ENCODE measurements at regions not wholly inside any gene's neighbourhood (a gene's known extent, or its start where the extent isn't known, plus 50 kb on each side); places are given as distances from the start of the nearest gene placed in this dataset.
"Not testable (repeated sequence)": the region's sequence is repeated elsewhere in the genome, so short reads cannot be mapped to it uniquely, and the experiment has no call there.

DNA sequence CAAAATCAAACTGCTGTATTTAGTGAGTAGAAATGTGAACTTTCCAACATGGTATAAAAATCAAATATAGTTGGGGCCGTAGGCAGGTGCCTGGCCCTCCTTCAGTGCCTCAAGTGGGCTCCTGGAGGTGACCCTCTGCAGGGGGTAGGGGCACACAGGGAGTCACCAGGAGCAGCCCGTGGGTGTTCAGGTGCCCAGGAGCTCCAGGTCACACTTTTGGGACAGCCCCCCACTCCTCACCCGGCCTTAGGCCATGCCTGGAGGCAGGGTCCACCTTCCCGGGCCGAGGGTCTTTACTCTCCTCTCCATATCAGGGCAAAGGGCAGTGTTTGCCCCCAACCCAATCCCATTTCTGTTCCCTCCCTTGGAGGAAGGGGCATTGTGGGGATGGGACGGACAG is 108.0 kb upstream of the MTAP start:
- DNase-seq (ENCODE audit: low read depth in 3 of 3), result no peak

DNA sequence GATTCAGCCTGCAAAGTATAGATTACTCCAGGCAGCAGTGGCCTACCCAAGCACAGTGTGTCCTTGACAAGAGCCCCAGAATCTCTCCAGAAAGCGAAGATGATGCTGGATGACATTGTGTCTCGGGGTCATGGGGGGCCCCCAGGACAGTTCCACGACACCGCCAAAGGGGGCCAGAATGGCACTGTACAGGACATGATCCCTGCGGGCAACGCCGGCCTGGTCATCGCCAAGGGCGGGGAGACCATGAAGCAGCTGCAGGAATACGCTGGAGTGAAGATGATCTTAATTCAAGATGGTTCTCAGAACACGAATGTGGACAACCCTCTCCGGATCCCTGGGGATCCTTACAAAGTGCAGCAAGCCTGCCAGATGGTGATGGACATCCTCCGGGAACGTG is 107.0 kb upstream of the MTAP start:
- no peak for DNase-seq (ENCODE audit: low read depth in 3 of 3)

DNA sequence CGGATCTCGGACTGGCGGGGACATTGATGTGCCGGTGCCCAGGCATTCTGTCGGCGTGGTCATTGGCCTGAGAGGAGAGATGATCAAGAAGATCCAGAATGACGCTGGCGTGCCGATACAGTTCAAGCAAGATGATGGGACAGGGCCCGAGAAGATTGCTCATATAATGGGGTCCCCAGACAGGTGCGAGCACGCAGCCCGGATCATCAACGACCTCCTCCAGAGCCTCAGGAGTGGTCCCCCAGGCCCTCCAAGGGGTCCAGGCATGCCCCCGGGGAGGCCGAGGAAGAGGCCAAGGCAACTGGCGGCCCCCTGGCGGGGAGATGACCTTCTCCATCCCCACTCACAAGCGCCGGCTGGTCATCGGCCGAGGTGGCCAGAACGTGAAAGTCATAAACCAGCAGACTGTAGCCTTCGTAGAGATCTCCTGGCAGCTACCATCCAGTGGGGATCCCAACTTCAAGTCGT is 106.5 kb upstream of the MTAP start:
- no peak for DNase-seq (ENCODE audit: low read depth in 3 of 3)

DNA sequence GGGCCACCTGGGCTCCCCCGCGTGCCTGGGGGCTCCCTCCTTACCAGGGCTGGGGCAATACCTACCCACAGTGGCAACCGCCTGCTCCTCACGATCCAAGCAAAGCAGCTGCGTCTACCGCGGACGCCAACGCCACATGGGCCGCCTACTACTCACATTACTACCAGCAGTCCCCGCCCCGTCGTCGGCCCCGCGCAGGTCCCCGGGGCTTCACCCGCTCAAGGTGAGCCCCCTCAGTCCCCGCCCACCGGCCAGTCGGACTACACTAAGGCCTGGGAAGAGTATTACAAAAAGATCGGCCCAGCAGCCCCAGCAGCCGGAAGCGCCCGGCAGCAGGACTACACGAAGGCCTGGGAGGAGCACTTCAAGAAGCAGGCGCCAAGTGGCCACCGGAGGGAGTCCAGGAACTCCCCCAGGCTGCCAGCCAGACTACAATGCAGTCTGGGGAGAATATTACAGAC is 106.0 kb upstream of the MTAP start:
- DNase-seq (ENCODE audit: low read depth in 3 of 3), result no peak

DNA sequence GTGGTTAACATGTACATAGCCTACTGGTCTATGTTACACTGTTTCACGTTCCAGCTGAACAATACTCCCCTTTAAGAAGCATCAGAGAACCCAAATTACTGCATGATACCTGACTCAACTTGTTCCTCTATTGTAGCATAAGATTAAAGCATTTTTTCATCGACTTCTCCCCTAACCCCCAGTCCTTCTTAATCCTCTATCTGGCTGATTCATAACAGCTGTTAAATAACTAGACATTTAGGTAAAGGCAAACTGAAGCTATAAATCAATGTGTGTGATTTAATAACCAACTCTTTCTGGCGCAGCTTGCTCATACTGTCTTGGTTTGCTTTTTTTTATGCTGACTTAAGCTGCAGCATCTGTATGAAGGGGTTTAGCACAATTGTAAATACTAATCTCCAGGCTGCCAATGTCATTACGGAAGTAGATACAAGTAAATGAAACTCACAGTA is 94.2 kb upstream of the MTAP start:
- no peak for DNase-seq (ENCODE audit: low read depth in 3 of 3)

DNA sequence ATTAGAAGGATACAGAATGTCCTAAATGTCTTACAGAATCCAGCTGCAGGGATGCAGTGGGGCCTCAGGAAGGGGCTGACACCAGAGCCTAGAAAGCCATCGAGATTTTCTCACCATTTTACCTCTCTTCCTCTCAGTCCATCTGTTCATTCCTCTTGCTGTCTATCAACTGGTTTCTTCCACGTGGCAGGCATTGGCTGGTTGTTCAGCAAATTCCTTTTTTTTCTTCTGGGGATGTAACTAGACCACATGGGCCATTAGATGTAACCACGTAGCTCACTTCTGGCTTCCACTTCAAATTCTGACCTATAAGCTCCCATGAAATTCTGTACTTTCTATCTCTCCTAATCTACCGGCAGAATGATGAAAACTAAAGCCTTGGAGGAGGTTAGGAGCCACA is 93.6 kb upstream of the MTAP start:
- no peak for DNase-seq (ENCODE audit: low read depth in 3 of 3)

DNA sequence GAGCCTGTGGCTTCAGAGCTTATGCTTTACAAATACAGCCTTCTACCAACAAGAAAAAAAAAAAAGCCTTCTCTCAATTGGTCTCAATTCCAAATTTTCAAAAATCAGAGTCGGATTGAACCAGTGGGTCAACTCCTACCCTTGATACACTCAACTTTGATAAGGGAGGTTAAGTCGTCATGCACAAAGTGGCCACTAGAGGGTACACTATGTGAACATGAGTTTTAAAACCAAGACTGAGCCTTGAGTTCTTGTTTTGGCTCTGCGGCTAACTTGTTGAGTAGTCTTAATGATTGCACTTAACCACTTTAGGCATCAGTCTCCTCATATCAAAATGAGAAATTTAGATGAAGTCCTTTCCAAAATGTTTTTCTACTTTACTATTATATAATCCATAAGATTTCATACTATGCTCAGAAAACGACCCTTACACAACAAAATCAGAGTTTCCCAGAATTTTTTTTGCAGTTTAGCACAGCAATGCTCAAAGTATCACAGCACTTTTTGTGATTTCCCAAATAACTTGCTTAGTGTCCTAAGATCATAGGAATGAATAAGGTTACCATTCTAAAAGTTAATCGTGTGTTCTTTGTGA is 92.9 kb upstream of the MTAP start:
- DNase-seq (ENCODE audit: low read depth in 3 of 3), result peak; percentile 16 to 58 (median 55)

DNA sequence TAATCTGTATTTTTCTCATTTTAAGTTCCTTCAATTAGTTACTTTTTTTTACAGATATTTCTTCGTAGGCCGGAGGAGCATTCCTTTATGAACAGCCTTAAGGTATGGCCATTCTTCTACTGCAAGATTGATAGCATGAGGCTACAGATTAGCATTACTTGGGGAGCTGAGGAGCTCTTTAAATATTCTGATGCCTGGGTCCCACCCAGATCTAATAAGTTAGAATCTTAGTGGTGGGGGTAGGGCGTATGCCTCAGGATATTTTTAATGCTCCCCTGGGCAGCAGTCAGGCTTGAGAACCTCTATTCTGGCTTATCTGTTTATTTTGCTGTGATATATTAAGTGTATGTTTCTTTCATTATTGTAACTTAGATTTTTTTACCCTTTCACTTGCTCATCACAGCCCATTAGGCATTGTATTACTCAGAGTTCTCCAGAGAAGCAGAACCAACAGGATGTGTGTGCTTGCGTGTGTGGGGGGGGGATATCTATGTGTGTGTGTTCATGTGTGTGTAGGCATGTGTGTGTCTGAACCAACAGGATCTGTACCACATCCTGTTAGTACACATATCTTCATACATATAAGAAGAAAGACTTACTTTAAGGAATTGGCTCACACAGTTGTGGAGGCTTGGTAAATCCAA is 91.8 kb upstream of the MTAP start:
- peak in 1 of 3 donors; percentile 7 for DNase-seq (ENCODE audit: low read depth in 3 of 3)

DNA sequence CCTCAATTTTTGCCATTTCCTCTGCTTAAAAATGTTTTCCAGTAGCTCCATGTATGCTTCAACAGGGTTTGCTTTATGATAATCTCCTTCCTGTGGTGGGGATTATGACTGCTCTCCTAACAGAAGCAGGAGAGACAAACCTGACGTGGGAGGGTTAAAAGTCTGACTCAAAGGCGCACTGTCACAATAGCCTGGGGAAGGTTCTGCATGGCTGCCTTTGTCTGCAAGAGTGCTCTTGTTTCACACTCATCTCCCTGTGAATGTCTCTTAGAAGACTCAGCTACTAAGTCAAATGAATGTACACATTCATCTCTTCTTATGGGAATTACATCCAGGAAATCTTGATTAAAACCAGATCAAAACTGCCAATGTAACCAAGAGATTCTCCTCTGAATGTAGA is 90.9 kb upstream of the MTAP start:
- DNase-seq (ENCODE audit: low read depth in 3 of 3), result peak in 2 of 3 donors; percentile 12 to 16

DNA sequence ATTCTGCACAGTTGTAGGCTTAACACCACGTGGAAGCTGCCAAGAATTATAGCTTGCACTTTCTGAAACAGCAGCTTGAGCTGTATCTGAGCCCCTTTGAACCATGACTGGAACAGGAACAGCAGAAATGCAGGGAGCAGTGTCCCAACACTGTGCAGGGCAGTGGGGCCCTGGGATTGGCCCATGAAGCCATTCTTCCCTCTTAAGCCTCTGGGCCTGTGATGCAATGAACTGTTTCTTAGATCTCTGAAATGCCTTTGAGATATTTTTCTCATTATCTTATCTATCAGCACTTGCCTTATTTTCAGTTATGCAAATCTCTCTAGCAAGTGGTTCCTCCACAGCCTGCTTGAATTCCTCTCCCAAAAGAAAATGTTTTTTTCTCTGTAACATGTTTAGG is 87.0 kb upstream of the MTAP start:
- no peak for DNase-seq (ENCODE audit: low read depth in 3 of 3)

DNA sequence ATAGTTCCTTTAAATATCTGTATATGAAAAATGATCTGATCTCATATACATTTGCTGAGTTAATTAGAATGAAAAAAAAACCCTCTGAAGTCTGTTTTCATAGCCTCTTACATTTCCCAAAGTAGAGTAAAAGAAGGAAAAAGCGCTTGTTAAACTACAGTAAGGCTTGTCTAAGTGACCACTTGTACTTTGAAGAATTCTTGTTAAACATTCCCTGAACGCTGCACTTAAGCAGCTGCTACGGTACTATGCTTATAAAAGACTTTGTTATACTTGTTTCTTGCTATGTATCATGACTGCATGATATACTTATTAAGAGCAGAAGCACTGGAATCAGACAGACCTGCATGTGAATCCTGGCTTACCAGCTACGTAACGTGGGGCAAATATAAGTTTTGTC is 81.7 kb upstream of the MTAP start:
- DNase-seq (ENCODE audit: low read depth in 3 of 3), result no peak

DNA sequence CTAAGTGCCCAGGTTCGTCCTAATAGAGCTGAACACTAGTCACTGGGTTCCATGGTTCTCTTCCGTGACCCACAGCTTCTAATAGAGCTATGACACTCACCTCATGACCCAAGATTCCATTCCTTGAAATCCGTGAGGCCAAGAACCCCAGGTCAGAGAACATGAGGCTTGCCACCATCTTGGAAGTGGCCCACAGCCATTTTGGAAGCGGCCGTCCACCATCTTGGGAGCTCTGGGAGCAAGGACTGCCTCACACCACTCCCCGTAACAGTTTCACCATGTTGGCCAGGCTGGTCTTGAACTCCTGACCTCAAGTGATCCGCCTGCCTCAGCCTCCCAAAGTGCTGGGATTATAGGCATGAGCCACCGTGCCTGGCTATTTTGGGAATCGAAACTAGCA is 75.0 kb upstream of the MTAP start:
- DNase-seq (ENCODE audit: low read depth in 3 of 3), result not testable (repeated sequence)

DNA sequence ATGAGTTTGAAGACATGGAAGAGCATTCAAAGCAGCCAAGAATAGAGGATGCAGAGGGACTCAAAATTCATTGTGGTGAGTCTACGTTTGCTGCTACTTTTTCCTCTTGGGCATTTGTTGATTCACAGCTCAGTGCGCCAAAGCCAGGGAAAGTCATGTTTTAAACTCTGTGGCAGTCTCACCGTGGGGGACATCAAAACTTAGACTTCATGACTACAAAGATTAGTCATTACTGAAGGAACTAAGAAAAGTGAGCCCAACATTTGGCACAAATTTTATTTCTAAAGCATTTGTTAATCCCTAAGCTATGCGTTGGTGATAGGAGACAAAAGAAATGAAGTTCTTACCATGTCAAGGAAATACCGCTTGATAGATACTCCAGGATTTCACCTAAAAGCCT is 73.7 kb upstream of the MTAP start:
- no peak for DNase-seq (ENCODE audit: low read depth in 3 of 3)

DNA sequence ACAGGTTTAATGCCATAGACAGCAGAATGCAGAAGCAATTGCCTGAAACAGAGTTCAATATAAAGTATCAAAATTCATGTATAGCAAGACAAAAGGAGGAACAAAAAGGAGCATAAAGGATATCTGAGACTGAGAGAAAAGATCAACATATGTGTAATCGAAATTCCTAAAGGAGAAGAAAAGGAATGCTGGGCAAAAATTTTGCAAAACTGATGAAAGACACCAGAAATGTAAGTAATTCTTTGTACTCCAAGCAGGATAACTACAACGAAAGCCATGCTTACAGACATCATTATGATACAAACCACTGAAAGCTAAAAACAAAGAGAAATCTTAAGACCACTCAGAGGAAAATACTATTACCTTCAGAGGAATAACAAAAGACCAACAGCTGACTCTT is 72.8 kb upstream of the MTAP start:
- DNase-seq (ENCODE audit: low read depth in 3 of 3), result no peak

DNA sequence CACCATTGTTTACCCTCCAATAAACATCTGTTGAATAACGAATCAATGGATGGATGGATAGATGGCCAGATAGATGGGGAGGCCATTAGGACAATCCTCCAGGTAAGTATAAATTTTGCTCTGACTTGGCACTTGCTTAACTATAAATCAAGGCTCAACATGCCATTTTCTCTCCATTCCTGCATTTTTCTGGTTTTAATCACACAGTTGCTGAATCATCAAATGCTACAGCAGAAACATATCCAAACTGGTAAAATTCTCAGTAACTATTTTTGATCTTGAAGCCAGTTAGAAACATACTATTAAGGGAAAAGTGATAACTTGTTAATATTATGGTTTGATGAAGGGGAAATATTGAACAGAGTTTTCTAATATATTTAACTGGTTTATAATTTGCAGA is 71.5 kb upstream of the MTAP start:
- no peak for DNase-seq (ENCODE audit: low read depth in 3 of 3)

DNA sequence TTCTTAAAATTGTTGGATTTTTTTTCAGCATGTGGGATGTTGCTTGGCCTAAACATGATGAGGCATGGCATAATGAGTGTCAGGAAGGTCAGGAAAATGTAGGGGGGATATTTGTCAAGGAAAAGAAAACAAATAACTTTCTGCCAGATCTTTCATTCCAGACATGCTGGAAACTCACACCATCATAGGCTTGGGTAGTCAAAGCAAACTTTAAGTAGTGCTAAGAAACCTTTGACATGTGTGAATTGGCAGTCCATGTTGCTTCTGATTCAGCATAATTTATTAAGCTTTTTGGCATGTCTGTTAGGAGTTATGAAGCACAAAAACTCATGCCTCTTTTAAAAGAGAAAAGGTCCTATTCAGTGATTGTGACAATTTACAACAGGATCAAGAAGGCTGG is 61.3 kb upstream of the MTAP start:
- DNase-seq (ENCODE audit: low read depth in 3 of 3), result no peak

DNA sequence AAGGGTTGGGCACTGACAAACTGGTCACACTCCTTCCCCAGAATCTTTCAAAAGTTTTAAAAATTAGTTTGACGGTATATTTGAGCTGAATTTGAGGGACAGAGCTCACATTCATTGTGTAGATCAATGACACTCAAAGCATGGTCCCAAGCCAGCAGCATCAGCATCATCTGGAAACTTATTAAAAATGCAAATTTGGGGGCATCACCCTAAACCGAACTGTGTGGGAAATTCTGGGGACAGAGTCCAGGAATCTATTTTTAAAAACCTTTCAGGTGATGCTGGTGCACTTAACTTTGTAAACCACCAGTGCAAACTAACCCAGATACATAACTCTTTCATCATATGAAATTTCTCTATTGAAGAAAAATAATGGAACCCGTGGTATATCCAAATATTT is 58.1 kb upstream of the MTAP start:
- no peak for DNase-seq (ENCODE audit: low read depth in 3 of 3)

DNA sequence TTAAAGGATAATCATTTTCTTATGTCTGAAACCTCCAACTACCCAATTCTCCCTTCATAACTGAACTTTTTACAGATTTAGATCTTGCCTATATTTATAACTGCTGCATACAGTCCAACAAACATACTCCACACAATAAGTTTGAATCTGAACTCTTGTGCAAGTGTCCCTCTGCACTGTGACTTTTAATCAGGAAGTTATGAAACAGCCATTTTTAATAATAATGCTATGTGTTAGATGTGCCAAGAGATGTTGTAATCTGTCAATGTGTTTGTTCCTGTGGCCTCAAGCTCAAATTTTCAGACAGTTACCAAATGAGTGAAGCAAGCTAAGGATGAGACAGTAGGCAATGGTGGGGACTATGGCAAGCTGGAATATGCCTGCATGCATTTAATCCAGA is 57.6 kb upstream of the MTAP start:
- no peak for DNase-seq (ENCODE audit: low read depth in 3 of 3)

DNA sequence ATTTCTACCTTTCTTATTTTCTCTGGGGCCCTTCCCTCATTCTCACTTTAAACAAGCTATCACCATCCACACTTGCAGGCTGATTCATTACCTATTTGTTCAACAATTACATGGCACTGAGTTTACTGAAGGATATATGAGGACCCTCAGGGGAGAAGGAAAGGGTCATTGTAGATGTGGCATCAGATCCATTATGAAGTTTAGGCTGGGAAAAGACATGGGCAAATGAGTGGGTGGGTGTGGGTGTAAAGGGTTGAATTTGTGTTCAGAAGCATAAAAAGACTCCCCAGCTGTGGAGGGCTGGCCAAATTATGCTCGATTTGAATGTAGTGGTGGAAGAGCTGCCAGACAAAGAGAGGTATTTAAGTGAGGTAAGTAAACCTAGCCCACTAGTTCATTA is 55.9 kb upstream of the MTAP start:
- DNase-seq (ENCODE audit: low read depth in 3 of 3), result no peak

DNA sequence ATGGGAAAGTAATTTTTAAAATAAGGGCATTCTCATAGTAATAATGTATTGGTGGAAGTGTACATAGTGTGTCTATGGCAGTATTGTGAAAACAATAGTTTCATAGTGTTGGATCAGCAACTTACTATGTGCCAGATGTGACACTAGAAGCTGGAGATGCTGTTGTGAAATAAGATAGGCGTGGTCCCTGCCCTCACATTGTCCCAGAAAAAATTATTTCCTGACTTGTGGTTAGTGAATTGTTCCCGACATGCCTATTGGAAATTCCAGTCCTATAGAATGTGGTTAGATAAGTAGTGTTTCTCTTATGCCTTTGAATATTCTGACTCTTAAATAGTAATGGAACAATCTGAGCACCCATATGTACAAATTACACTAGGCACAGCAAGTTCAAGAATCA is 55.3 kb upstream of the MTAP start:
- no peak for DNase-seq (ENCODE audit: low read depth in 3 of 3)

DNA sequence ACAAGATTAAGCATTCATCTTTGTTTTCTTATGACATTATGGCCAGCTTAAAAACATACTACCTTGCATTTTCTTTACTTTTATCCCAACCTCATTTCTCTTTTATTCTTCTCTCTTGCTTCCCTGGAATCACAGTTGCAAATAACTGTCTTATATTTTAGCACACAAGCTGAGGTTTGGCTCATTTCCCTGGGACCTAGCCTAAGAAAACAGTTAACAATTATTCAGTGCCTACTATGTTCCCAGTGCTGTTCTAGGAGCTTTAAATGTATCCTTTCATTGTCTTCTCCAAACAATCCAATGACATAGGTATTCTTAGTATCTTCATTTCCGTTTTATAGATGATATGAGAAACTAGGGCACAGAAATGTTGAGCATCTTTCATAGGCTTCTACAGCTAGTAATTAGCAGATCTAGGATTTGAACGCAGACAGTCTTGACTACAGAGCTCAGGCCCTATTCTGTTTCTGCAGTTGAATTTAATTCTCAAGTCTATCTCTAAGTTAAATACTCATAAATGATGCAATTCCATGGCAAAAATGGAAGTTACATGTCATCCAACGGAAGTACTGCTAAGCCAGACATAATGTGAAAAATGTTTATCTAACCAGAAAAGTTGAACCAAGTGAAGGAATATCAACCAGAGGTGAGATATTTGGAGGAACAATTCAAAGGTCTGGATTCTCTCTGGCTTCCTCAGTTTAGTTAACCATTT is 52.3 kb upstream of the MTAP start:
- DNase-seq (ENCODE audit: low read depth in 3 of 3), result no peak

DNA sequence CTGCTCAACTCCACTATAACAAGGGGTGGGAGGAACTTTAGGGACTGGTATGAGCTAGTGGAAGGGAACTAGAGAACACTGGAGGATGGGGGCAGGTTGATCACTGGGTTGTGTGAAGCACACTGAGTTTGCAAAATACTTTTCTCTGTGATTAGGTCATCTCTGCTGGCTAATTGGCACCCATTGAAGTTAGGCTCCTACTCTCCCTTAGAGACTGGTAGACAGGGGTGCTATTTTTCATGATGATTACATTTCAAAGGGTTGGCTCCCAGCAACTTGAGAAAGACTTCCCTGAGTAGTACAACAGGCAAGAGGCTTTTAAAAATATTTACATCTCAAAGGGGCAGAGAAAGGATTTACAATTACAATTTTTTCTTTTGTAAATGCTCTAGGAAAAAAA is 50.4 kb upstream of the MTAP start:
- no peak for DNase-seq (ENCODE audit: low read depth in 3 of 3)
